Upper lobe of left lung (tissue), 4 donors: ENCODE measurements at regions not wholly inside any gene's neighbourhood (a gene's known extent, or its start where the extent isn't known, plus 50 kb on each side); places are given as distances from the start of the nearest gene placed in this dataset.

Source experiments
- CTCF ChIP-seq, 6 experiments: fragments of 450-650 bp in 4 of 6; fragments of 200-600 bp in 2 of 6; sonication (generic) in 2 of 6; IDR thresholded peaks; one replicate each; pipeline ENCODE4 v1.5.1; 2016 to 2019; ENCODE audit warnings: antibody characterized with exemption in 6 of 6
- EP300 ChIP-seq, 4 donors: sonication (generic); formaldehyde crosslinking; IDR thresholded peaks; one replicate each; pipeline ENCODE4 v1.5.1; 2017; ENCODE audit warnings: antibody characterized with exemption in 4 of 4, control low read depth in 2 of 4
- POLR2A ChIP-seq, 4 donors: fragments of 450-650 bp; IDR thresholded peaks; one replicate each; pipeline ENCODE4 v1.5.1; 2016 to 2017; ENCODE audit warnings: antibody characterized with exemption in 4 of 4, mild to moderate bottlenecking in 2 of 4
- POLR2AphosphoS5 ChIP-seq, 2 donors: sonication (generic); formaldehyde crosslinking; IDR thresholded peaks; one replicate each; pipeline ENCODE4 v1.5.1; 2017; ENCODE audit warnings: antibody characterized with exemption in 2 of 2

GRCh38 chr20:24827603-24828295 is 121.3 kb upstream of the CST7 start:
- TF ChIP-seq POLR2A (IDR thresholded peaks at IDR 0.05) (no peak), POLR2AphosphoS5 (IDR thresholded peaks at IDR 0.05) (no peak), CTCF (IDR thresholded peaks at IDR 0.05) (no peak), EP300 (IDR thresholded peaks at IDR 0.05) (no peak)
